GM21515 (cell line): ENCODE measurements at regions not wholly inside any gene's neighbourhood (a gene's known extent, or its start where the extent isn't known, plus 50 kb on each side); places are given as distances from the start of the nearest gene placed in this dataset.

Source experiments
- ATAC-seq: cut with Tn5 transposase; IDR thresholded peaks from one replicate; pipeline ENCODE4 v1.9.1; 2021; ENCODE audit not compliant: unreplicated experiment

GRCh38 chr15:52923626-52924025 is 133.5 kb upstream of the ONECUT1 start:
- no peak for ATAC-seq

- ATAC-seq: no peak
These were observed 132.7 kb upstream of the ONECUT1 start for GRCh38 chr15:52922871-52923270.

- no peak for ATAC-seq
These were observed 122.0 kb upstream of the ONECUT1 start for GRCh38 chr15:52912172-52912571.

GRCh38 chr15:52893338-52893737 is 103.2 kb upstream of the ONECUT1 start:
- ATAC-seq: no peak

- ATAC-seq: no peak
These were observed 89.8 kb upstream of the ONECUT1 start for GRCh38 chr15:52879904-52880303.

GRCh38 chr15:52879145-52879544 is 89.0 kb upstream of the ONECUT1 start:
- no peak for ATAC-seq

- ATAC-seq: no peak
These were observed 87.0 kb upstream of the ONECUT1 start for GRCh38 chr15:52876991-52877663.

GRCh38 chr15:52872036-52872818 is 82.1 kb upstream of the ONECUT1 start:
- no peak for ATAC-seq

GRCh38 chr15:52870015-52870414 is 79.9 kb upstream of the ONECUT1 start:
- ATAC-seq: no peak

GRCh38 chr15:52866698-52867097 is 76.6 kb upstream of the ONECUT1 start:
- no peak for ATAC-seq

GRCh38 chr15:52862677-52863076 is 72.5 kb upstream of the ONECUT1 start:
- ATAC-seq: no peak

- no peak for ATAC-seq
These were observed 68.6 kb upstream of the ONECUT1 start for GRCh38 chr15:52858782-52859176.

- no peak for ATAC-seq
These were observed 68.0 kb upstream of the ONECUT1 start for GRCh38 chr15:52857937-52858781.

GRCh38 chr15:52857471-52857870 is 67.3 kb upstream of the ONECUT1 start:
- ATAC-seq: no peak

GRCh38 chr15:52856286-52856685 is 66.2 kb upstream of the ONECUT1 start:
- no peak for ATAC-seq

GRCh38 chr15:52855157-52855556 is 65.0 kb upstream of the ONECUT1 start:
- no peak for ATAC-seq

- no peak for ATAC-seq
These were observed 54.7 kb upstream of the ONECUT1 start for GRCh38 chr15:52844823-52845222.
